H4 (cell line): ENCODE measurements at regions not wholly inside any gene's neighbourhood (a gene's known extent, or its start where the extent isn't known, plus 50 kb on each side); places are given as distances from the start of the nearest gene placed in this dataset.
A peak's percentile ranks its signal among the peaks of the same experiment; 100 is the strongest.
"Not testable (repeated sequence)": the region's sequence is repeated elsewhere in the genome, so short reads cannot be mapped to it uniquely, and the experiment has no call there.

Experiments
- DNase-seq: peaks from one replicate; pipeline ENCODE4 v3.0.0-alpha.2; 2015; ENCODE audit warnings: low spot score

- DNase-seq, result no peak
These were observed 350.3 kb upstream of the PCSK5 start for GRCh38 chr9:75540185-75540584.

- DNase-seq, result no peak
These were observed 348.7 kb upstream of the PCSK5 start for GRCh38 chr9:75541734-75542133.

- no peak for DNase-seq
These were observed 345.7 kb upstream of the PCSK5 start for GRCh38 chr9:75544815-75545214.

- no peak for DNase-seq
These were observed 345.2 kb upstream of the PCSK5 start for GRCh38 chr9:75545287-75545686.

GRCh38 chr9:75548871-75549270, 341.6 kb upstream of the PCSK5 start:
- DNase-seq, result no peak

GRCh38 chr9:75551861-75552260, 338.6 kb upstream of the PCSK5 start:
- DNase-seq, result no peak

GRCh38 chr9:75552941-75553340, 337.5 kb upstream of the PCSK5 start:
- no peak for DNase-seq

- not testable (repeated sequence) for DNase-seq
These were observed 323.7 kb upstream of the PCSK5 start for GRCh38 chr9:75566813-75567212.

- no peak for DNase-seq
These were observed 319.9 kb upstream of the PCSK5 start for GRCh38 chr9:75570538-75570937.

GRCh38 chr9:75574569-75574968, 315.9 kb upstream of the PCSK5 start:
- no peak for DNase-seq

- DNase-seq, result no peak
These were observed 307.6 kb upstream of the PCSK5 start for GRCh38 chr9:75582870-75583269.

GRCh38 chr9:75588808-75589207, 301.7 kb upstream of the PCSK5 start:
- no peak for DNase-seq

GRCh38 chr9:75589497-75589896, 301.0 kb upstream of the PCSK5 start:
- no peak for DNase-seq

GRCh38 chr9:75591972-75592371, 298.5 kb upstream of the PCSK5 start:
- no peak for DNase-seq

- DNase-seq, result no peak
These were observed 297.9 kb upstream of the PCSK5 start for GRCh38 chr9:75592586-75592985.

- DNase-seq, result no peak
These were observed 296.6 kb upstream of the PCSK5 start for GRCh38 chr9:75593920-75594319.

GRCh38 chr9:75599126-75599525, 291.3 kb upstream of the PCSK5 start:
- no peak for DNase-seq

GRCh38 chr9:75601280-75601679, 289.2 kb upstream of the PCSK5 start:
- DNase-seq, result peak; percentile 10

- no peak for DNase-seq
These were observed 288.4 kb upstream of the PCSK5 start for GRCh38 chr9:75602060-75602459.

- no peak for DNase-seq
These were observed 285.8 kb upstream of the PCSK5 start for GRCh38 chr9:75604661-75605060.

- DNase-seq, result no peak
These were observed 283.0 kb upstream of the PCSK5 start for GRCh38 chr9:75607521-75607920.

- DNase-seq, result no peak
These were observed 281.1 kb upstream of the PCSK5 start for GRCh38 chr9:75609401-75609800.

- no peak for DNase-seq
These were observed 280.2 kb upstream of the PCSK5 start for GRCh38 chr9:75610246-75610645.

- DNase-seq, result no peak
These were observed 278.3 kb upstream of the PCSK5 start for GRCh38 chr9:75612205-75612604.

GRCh38 chr9:75612754-75613153, 277.7 kb upstream of the PCSK5 start:
- no peak for DNase-seq
